HG03159 (cell line): ENCODE measurements at regions not wholly inside any gene's neighbourhood (a gene's known extent, or its start where the extent isn't known, plus 50 kb on each side); places are given as distances from the start of the nearest gene placed in this dataset.
A peak's percentile ranks its signal among the peaks of the same experiment; 100 is the strongest.
"Not testable (repeated sequence)": the region's sequence is repeated elsewhere in the genome, so short reads cannot be mapped to it uniquely, and the experiment has no call there.

Source experiments
- ATAC-seq: cut with Tn5 transposase; IDR thresholded peaks from one replicate; pipeline ENCODE4 v1.9.1; 2021; ENCODE audit warnings: mild to moderate bottlenecking, moderate library complexity; ENCODE audit not compliant: unreplicated experiment

- ATAC-seq, result no peak
Measured at GRCh38 chr4:79621061-79621460, 213.0 kb upstream of the GK2 start.

GRCh38 chr4:79620617-79621016 lies 212.6 kb upstream of the GK2 start:
- no peak for ATAC-seq

GRCh38 chr4:79613269-79613935 lies 205.4 kb upstream of the GK2 start:
- no peak for ATAC-seq

- ATAC-seq, result no peak
Measured at GRCh38 chr4:79611026-79611425, 203.0 kb upstream of the GK2 start.

GRCh38 chr4:79609817-79610216 lies 201.8 kb upstream of the GK2 start:
- no peak for ATAC-seq

- ATAC-seq, result no peak
Measured at GRCh38 chr4:79607979-79608378, 200.0 kb upstream of the GK2 start.

- peak; percentile 13 for ATAC-seq
Measured at GRCh38 chr4:79604152-79604551, 196.1 kb upstream of the GK2 start.

GRCh38 chr4:79603681-79604080 lies 195.7 kb upstream of the GK2 start:
- peak; percentile 79 for ATAC-seq

- no peak for ATAC-seq
Measured at GRCh38 chr4:79599691-79600090, 191.7 kb upstream of the GK2 start.

GRCh38 chr4:79598801-79599200 lies 190.8 kb upstream of the GK2 start:
- ATAC-seq, result no peak

GRCh38 chr4:79598214-79598613 lies 190.2 kb upstream of the GK2 start:
- ATAC-seq, result no peak

- no peak for ATAC-seq
Measured at GRCh38 chr4:79597266-79597665, 189.2 kb upstream of the GK2 start.

- ATAC-seq, result not testable (repeated sequence)
Measured at GRCh38 chr4:79592218-79592617, 184.2 kb upstream of the GK2 start.

GRCh38 chr4:79588679-79589078 lies 180.7 kb upstream of the GK2 start:
- ATAC-seq, result no peak

- ATAC-seq, result not testable (repeated sequence)
Measured at GRCh38 chr4:79587207-79587606, 179.2 kb upstream of the GK2 start.

- no peak for ATAC-seq
Measured at GRCh38 chr4:79585834-79586233, 177.8 kb upstream of the GK2 start.

- no peak for ATAC-seq
Measured at GRCh38 chr4:79585330-79585729, 177.3 kb upstream of the GK2 start.

GRCh38 chr4:79584902-79585301 lies 176.9 kb upstream of the GK2 start:
- no peak for ATAC-seq

- no peak for ATAC-seq
Measured at GRCh38 chr4:79584352-79584751, 176.3 kb upstream of the GK2 start.

- no peak for ATAC-seq
Measured at GRCh38 chr4:79578606-79579005, 170.6 kb upstream of the GK2 start.

- peak; percentile 78 for ATAC-seq
Measured at GRCh38 chr4:79576429-79576753, 168.4 kb upstream of the GK2 start.

GRCh38 chr4:79575709-79576428 lies 167.8 kb upstream of the GK2 start:
- no peak for ATAC-seq
